Peyer's patch (tissue), 4 donors: ENCODE measurements at regions not wholly inside any gene's neighbourhood (a gene's known extent, or its start where the extent isn't known, plus 50 kb on each side); places are given as distances from the start of the nearest gene placed in this dataset.

Source experiments
- CTCF ChIP-seq, 6 experiments: fragments of 450-650 bp in 4 of 6; fragments of 200-600 bp in 2 of 6; sonication (generic) in 1 of 6; IDR thresholded peaks; one replicate each; pipeline ENCODE4 v1.5.1; 2017 to 2019; ENCODE audit warnings: antibody characterized with exemption in 6 of 6, mild to moderate bottlenecking in 3 of 6, moderate library complexity in 1 of 6
- POLR2A ChIP-seq, 2 donors: fragments of 450-650 bp; IDR thresholded peaks; one replicate each; pipeline ENCODE4 v1.5.1; 2017; ENCODE audit warnings: antibody characterized with exemption in 2 of 2, mild to moderate bottlenecking in 2 of 2, moderate library complexity in 2 of 2

- TF ChIP-seq CTCF (IDR thresholded peaks at IDR 0.05): no peak
- TF ChIP-seq POLR2A (IDR thresholded peaks at IDR 0.05): no peak
Observed at GRCh38 chr21:25507522-25507921, 99.8 kb downstream of the MRPL39 start.
